Eye (tissue), 1 donor: ENCODE measurements at regions not wholly inside any gene's neighbourhood (a gene's known extent, or its start where the extent isn't known, plus 50 kb on each side); places are given as distances from the start of the nearest gene placed in this dataset.
"Not testable (repeated sequence)": the region's sequence is repeated elsewhere in the genome, so short reads cannot be mapped to it uniquely, and the experiment has no call there.

ENCODE experiments used
- DNase-seq: peaks from one replicate; pipeline ENCODE4 v3.0.0-alpha.2; 2015

DNA sequence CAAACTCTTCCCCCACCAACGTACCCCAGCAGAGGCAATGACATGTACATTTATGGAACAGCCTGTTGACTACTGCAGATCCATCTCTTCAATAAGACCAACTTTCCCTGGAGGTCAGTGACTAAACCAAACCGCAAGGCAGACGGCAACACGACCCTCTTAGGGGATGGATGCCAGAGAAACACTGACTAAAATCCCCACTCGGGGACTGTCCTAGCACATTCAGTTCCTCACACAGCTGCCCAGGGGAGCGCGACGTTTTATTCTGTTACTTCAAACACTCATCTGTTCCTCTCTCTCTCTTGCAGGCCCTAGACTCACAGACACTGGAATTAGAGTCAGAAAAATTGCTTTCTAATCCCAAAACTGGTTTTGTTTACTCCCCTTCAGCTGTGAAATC, 146.5 kb upstream of the PRSS1 start:
- no peak for DNase-seq

- DNase-seq, result no peak
Measured at GRCh38 chr7:142602183-142602582, 147.1 kb upstream of the PRSS1 start.

GRCh38 chr7:142598297-142598696, 151.0 kb upstream of the PRSS1 start:
- no peak for DNase-seq

GRCh38 chr7:142597547-142597946, 151.7 kb upstream of the PRSS1 start:
- DNase-seq, result no peak

DNA sequence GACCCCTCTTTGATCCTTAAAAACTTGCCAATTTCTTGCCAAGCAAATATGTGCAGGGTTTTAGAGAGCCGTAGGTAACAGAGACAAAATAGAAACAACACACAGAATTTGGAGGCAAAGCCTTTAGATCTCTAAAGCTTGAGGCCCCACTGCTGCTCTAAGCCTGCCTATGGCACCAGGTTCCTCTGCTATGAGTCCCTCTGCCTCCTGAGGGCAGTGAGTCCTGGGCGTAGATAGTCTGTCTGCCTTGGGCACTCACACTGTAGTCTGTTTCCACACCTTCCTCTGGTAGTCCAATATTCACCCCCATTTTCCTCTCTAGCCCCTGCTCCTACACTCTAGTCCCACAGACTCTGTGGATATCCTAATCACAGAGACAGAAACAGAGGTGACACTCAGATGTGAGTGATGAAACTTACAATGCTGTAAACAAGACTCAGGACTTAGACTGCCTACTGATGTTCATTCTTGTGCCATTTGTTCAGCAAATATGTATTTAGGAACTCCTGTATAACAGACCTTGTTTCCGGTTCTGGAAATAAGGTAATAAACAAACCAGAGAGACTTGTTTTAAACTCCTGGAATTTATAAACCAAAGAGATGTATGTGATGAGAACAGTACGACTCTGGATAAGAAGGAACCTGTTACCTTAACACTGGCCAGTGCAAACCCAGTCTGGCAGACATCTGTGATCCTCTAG, 153.3 kb upstream of the PRSS1 start:
- no peak for DNase-seq

- DNase-seq, result no peak
Measured at GRCh38 chr7:142594078-142594477, 155.2 kb upstream of the PRSS1 start.

DNA sequence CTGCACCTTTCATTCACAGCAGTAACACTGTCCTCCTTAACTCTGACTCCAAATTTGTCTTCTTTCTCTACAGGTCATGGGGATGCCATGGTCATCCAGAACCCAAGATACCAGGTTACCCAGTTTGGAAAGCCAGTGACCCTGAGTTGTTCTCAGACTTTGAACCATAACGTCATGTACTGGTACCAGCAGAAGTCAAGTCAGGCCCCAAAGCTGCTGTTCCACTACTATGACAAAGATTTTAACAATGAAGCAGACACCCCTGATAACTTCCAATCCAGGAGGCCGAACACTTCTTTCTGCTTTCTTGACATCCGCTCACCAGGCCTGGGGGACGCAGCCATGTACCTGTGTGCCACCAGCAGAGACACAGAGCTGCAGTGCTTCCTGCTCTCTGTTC, 156.2 kb upstream of the PRSS1 start:
- DNase-seq, result no peak

DNA sequence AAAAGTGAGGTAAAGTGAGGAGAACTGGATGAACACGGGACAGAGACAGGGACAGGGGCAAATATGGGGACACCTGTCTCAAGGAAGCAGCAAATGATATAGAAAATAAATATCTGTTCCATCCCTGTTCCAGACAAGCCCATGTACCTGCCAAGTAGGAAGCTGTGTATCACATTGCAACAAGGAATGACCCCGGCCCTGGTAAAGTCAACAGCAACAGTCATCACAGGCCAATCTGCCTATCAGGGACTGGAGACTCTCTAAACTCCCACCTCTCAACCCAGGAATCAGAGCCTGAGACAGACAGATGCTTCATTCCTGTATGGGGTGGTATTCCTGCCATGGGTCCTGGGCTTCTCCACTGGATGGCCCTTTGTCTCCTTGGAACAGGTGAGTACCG, 156.6 kb upstream of the PRSS1 start:
- no peak for DNase-seq

DNA sequence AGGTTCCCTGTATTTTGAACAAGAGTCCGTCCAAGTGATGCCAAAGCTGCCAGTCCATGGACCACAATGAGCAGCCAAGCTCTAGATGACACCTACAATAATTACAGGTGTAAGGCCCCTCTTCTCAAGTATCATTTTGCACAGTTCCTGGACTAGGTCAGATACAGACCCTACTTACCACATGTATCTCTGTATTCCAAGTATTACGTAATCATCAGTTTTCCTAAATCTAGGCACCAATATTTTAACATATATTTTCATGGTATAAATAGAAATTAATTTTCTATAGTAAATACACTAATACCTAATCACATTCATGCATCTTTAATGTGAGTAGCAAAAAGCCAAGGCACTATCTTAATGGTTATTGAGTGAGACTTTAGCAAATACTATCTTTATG, 157.0 kb upstream of the PRSS1 start:
- DNase-seq, result no peak

DNA sequence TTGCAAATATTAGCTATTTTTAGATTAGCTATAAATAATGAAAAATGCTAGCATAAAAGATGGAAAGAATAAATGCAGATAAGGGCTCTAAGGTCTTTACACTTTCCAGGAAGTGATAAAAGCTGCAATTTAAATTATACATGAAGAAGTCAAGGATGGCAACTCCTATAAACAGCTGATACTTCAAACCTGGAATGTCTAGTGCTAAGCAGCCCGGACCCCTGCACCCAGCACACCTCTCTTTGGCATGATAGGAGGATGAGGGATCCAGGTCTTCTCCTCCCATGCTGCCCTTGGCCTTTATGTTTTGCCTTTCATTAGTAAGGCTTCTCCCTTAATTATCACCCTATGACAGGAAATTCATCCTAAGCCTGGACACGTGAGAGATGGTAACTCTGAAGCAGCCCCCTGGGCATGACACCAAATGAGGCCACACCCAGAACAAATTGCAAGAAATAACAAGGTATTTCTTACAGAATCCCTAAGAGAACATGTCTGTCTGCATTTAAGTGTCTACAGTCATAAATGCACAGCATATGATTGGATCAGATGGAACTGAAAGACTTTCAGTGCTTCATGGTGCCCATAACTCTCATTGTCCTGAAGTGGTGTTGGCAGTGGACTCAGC, 158.3 kb upstream of the PRSS1 start:
- no peak for DNase-seq

- no peak for DNase-seq
Measured at GRCh38 chr7:142590077-142590476, 159.2 kb upstream of the PRSS1 start.

DNA sequence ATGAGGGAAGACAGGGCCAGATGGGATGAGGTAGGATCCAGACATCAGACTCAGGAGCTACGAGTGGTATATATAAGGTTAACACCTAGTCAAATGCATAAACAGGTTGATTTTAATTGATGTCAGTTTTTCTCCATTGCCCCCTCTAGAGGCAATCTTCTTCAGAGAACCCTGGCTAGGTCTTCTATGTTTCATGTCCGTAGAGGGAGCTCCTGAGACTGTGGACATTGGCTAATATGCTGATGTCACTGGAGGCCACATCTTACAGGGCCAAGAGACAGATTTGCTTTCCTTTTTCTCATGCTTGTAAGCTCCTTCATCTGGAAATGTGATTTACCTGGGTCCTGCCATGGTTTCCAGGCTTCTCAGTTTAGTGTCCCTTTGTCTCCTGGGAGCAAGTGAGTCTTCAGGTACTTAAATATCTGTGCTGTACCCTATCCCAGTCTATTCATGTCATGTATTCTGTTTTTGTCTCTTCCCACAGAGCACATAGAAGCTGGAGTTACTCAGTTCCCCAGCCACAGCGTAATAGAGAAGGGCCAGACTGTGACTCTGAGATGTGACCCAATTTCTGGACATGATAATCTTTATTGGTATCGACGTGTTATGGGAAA, 161.6 kb upstream of the PRSS1 start:
- no peak for DNase-seq

DNA sequence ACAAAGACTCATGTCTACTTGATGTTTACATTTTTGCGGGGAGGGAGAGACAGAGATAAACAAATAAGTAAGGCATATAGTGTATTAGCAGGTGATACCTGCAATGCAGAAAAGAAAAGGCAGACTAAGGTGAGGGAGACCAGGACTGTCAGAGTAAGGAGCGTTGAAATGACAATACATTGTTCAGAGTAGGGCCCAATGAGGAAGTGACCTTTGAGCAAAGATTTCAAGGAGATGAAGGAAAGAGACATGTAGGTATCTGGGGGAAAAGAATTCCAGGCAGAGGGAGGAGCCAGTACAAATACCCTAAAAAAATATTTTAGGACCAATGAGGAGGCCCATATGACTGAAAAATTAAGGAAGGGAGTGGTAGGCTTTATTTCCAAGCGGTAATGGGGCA, 162.7 kb upstream of the PRSS1 start:
- no peak for DNase-seq

DNA sequence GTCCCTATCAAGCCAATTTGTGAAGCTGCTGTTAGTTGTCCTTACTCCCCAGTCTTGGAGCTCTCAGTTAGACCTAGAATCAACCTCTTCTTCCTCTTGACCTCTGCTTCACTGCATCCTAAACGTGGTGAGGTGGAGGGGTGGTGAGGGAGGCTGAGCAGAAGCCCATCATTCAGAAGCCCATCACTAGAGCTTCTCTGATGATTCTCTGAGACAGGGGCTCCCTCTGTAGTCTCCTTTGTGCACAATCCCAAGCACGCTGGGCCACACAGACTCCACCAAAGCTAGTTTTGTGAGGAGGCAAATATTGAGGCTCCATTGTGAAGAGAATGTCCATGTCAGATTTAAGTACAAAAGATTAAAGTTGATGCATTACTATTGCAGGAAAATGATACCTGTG, 163.8 kb upstream of the PRSS1 start:
- DNase-seq, result no peak

GRCh38 chr7:142584765-142585164, 164.5 kb upstream of the PRSS1 start:
- no peak for DNase-seq

- no peak for DNase-seq
Measured at GRCh38 chr7:142583446-142583845, 165.8 kb upstream of the PRSS1 start.

- DNase-seq, result no peak
Measured at GRCh38 chr7:142582351-142582750, 166.9 kb upstream of the PRSS1 start.

- no peak for DNase-seq
Measured at GRCh38 chr7:142581341-142581740, 167.9 kb upstream of the PRSS1 start.

DNA sequence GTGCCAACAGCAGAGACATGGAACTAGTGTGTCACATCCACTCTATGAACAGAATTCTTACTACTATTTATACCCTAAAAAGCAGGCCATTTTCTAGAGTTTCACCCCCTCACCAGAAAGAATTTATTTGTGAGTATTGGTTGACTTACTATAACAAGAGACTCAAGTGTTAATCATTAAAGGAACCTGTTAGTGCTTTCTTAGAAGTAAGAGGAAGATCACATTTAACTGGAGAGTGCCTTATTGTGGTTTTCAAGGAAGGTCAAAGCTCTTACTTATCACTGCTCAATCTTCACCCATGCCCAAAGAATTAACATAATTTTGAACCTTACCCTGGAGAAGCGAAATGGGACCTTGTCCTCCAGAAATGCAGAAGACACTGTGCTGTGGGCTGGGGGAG, 169.3 kb upstream of the PRSS1 start:
- no peak for DNase-seq

GRCh38 chr7:142575351-142575750, 173.9 kb upstream of the PRSS1 start:
- DNase-seq, result not testable (repeated sequence)

GRCh38 chr7:142571581-142571980, 177.7 kb upstream of the PRSS1 start:
- DNase-seq, result no peak

- no peak for DNase-seq
Measured at GRCh38 chr7:142569851-142570250, 179.4 kb upstream of the PRSS1 start.

DNA sequence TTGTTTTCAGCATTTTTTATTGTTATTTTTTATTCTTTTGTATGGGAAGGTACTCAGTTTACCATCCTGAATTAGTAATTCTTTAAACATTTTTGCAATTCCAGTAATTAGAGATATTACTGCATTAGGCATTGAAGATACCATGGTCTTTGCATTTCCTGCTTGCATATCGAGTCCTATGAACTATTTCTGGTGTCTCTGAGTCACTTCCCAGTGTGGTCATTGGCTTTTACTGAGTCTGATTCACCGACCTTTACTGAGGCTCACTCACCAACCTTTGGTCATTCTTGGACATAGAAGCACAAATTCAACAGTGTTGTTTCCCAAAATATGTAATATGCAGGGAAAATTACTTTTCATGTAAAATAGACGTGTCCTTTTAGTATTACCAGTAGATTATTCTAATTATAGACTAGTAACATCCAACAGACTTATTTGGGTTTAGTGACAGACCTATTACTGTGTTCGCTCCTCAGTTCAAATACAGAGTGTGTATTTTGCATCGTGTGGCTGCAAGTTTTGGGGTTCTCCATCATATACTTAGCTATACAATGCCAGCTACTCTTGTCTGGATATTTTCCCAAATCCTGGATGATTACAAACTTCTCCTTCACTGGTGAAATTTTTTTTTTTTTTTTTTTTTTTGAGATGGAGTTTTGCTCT, 180.7 kb upstream of the PRSS1 start:
- no peak for DNase-seq
